ENCODE measurements at regions not wholly inside any gene's neighbourhood (a gene's known extent, or its start where the extent isn't known, plus 50 kb on each side); places are given as distances from the start of the nearest gene placed in this dataset.

DNA sequence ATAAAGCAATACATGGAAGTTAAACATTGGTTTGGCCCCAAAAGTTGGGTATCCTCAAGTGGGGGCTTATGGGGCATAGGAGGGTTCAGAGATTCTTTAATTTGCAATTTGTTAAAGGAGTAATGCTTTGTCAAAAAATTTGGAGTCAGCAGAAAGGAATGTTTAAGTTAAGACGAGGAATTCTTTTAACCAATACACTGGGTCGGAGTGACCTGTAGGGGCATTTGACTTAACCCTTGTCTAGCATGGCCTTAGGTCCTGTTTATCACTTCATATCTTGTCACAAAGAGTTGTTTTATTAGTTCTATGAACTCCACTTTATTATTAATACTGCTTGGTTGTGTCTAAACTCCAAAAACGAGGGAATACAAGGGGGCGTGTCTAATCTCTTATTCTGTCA, 656.1 kb upstream of the RORB start:
- Histone ChIP-seq H3K4me1 (ENCODE audit: control insufficient read depth, insufficient read depth, low read length) (no peaks in the 10 kb centered on the region), H2BK15ac (ENCODE audit: low read depth, low read length) (no peak overlapping the region), H3K14ac (replicated peaks; ENCODE audit: low read depth, low read length) (no peak overlapping the region), H3K27me3 (ENCODE audit: control insufficient read depth, insufficient read depth, low read length) (no peaks in the 10 kb centered on the region), H2AK9ac (replicated peaks; ENCODE audit: low read depth, low read length, poor library complexity) (no peak overlapping the region), H3K56ac (ENCODE audit: extremely low read depth, insufficient read depth, low read length) (no peak overlapping the region), H3K9me1 (ENCODE audit: insufficient read depth, low read length) (no peaks in the 10 kb centered on the region), H2BK20ac (ENCODE audit: low read depth, low read length) (no peak overlapping the region), H4K5ac (ENCODE audit: low read depth, low read length) (no peak overlapping the region), H3K79me1 (ENCODE audit: low read depth in 1 of 2, low read length in 2 of 2) (no peaks in the 10 kb centered on the region), H2AFZ (replicated peaks; ENCODE audit: low read length, poor library complexity) (no peak overlapping the region), H3K9ac (ENCODE audit: low read depth, low read length) (no peak overlapping the region), H4K91ac (ENCODE audit: insufficient read depth, low read depth, low read length) (no peak overlapping the region), H3K4ac (ENCODE audit: low read depth, low read length) (no peak overlapping the region), H3K18ac (ENCODE audit: low read depth, low read length) (no peak overlapping the region), H2AK5ac (ENCODE audit: low read depth, low read length) (no peak overlapping the region), H2BK120ac (ENCODE audit: low read depth, low read length) (no peak overlapping the region), H3K36me3 (ENCODE audit: control insufficient read depth, insufficient read depth, low read length) (no peaks in the 10 kb centered on the region), H3K9me3 (ENCODE audit: control insufficient read depth, insufficient read depth, low read length) (peaks cover 3% of the 10 kb centered on the region), H3K4me2 (ENCODE audit: low read depth, low read length) (no peak overlapping the region), H4K8ac (ENCODE audit: low read depth in 2 of 2, low read length in 2 of 2) (no peak overlapping the region), H3K4me3 (ENCODE audit: insufficient read depth, low read depth, low read length) (no peak overlapping the region), H2BK5ac (ENCODE audit: low read depth, low read length, poor library complexity, severe bottlenecking) (no peak overlapping the region), H4K20me1 (ENCODE audit: insufficient read depth, low read length) (no peaks in the 10 kb centered on the region), H3K23ac (ENCODE audit: low read depth, low read length) (no peak overlapping the region), H3K27ac (ENCODE audit: insufficient read depth, low read length) (no peak overlapping the region)
- CTCF ChIA-PET, result no interaction called here
- in situ Hi-C loops (cut with MboI; ENCODE audit: low sequenced_read_pairs) (no loop called here), dilution Hi-C loops (cut with HindIII; ENCODE audit: low sequenced_read_pairs, unreplicated experiment) (no loop called here), intact Hi-C loops (cut with micrococcal nuclease) (no loop called here)
- no CpG with 5 or more reads among the region's 4 CpGs for WGBS, 2 experiments (ENCODE audit: extremely low coverage in 2 of 2, insufficient read length in 1 of 2)
- no peak for TF ChIP-seq CHD1 (IDR thresholded peaks at IDR 0.05; ENCODE audit: low read depth, low read length)
- TF ChIP-seq CEBPB (IDR thresholded peaks at IDR 0.05; ENCODE audit: low read depth, low read length), result no peak
- TF ChIP-seq POLR2A (IDR thresholded peaks at IDR 0.05; ENCODE audit: low read depth, low read length), result no peak
- no peak for TF ChIP-seq MAZ (IDR thresholded peaks at IDR 0.05; ENCODE audit: borderline replicate concordance, low read depth, low read length)
- TF ChIP-seq MAFK (IDR thresholded peaks at IDR 0.05; ENCODE audit: low read depth, low read length), result no peak
- TF ChIP-seq, protein P1, sequence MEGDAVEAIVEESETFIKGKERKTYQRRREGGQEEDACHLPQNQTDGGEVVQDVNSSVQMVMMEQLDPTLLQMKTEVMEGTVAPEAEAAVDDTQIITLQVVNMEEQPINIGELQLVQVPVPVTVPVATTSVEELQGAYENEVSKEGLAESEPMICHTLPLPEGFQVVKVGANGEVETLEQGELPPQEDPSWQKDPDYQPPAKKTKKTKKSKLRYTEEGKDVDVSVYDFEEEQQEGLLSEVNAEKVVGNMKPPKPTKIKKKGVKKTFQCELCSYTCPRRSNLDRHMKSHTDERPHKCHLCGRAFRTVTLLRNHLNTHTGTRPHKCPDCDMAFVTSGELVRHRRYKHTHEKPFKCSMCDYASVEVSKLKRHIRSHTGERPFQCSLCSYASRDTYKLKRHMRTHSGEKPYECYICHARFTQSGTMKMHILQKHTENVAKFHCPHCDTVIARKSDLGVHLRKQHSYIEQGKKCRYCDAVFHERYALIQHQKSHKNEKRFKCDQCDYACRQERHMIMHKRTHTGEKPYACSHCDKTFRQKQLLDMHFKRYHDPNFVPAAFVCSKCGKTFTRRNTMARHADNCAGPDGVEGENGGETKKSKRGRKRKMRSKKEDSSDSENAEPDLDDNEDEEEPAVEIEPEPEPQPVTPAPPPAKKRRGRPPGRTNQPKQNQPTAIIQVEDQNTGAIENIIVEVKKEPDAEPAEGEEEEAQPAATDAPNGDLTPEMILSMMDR (conservative IDR thresholded peaks at IDR 0.05; ENCODE audit: low read depth, low read length), result no peak
- TF ChIP-seq BHLHE40 (IDR thresholded peaks at IDR 0.05; ENCODE audit: low read depth, low read length), result no peak
- TF ChIP-seq SMC3 (IDR thresholded peaks at IDR 0.05; ENCODE audit: low read depth, low read length), result no peak
- DNase-seq (no peak), ATAC-seq (ENCODE audit: low read depth) (no peak)
- POLR2A ChIA-PET (ENCODE audit: unreplicated experiment), result no interaction called here
- no TSS peak for BruUV-seq (replicated peaks)

Data from IMR-90 (cell line).